Heart left ventricle (tissue), 13 donors: ENCODE measurements at regions not wholly inside any gene's neighbourhood (a gene's known extent, or its start where the extent isn't known, plus 50 kb on each side); places are given as distances from the start of the nearest gene placed in this dataset.
"Not testable (repeated sequence)": the region's sequence is repeated elsewhere in the genome, so short reads cannot be mapped to it uniquely, and the experiment has no call there.

ENCODE experiments used
- CTCF ChIP-seq, 12 donors: fragments of 200-600 bp; sonication (generic) in 4 of 12; IDR thresholded peaks; one replicate each; pipeline versions ENCODE4 v1.5.0 to v1.8.0; 2018 to 2022; ENCODE audit warnings: antibody characterized with exemption in 12 of 12, mild to moderate bottlenecking in 5 of 12
- POLR2A ChIP-seq, 2 donors: fragments of 450-650 bp; IDR thresholded peaks; one replicate each; pipeline ENCODE4 v1.6.1; 2017; ENCODE audit warnings: antibody characterized with exemption in 2 of 2, mild to moderate bottlenecking in 2 of 2, moderate library complexity in 2 of 2
- donor health status: ischemic (EF 13 %, LVEDD 7.1; RV severe dilation, severe dysfunction).
- donor health status: DM: no; HTN: yes; CAD: no.
- donor health status: DM: no; HTN: no; CAD: no.
- donor health status: ischemic (EF 25% LVEDD 6.9; RV normal size, moderate dysfunction).
- donor health status: ischemic (EF 25% LVEDD 5.7; RV mildly dilated, moderate dysfunction).
- donor health status: ischemic (EF 35%, LVEDD 5.7; RV mildly dilated, moderate dysfunction).
- donor health status: nonischemic (EF 11% LVEDD 7.7; RV severe dilation, severe dysfunction).
- donor health status: DM: yes; HTN: yes; CAD: no.
- donor health status: PGD.
- donor health status: ischemic (EF 29% LVEDD 5.4; RV normal size, mild dysfunction).
- donor health status: nonischemic (EF 23%, LVEDD 6.1; RV moderate dilation, normal function).

- TF ChIP-seq CTCF, POLR2A (IDR thresholded peaks at IDR 0.05): not testable (repeated sequence)
Observed at GRCh38 chr4:126670038-126670437, 962.7 kb upstream of the INTU start.
